HCT116 (cell line): ENCODE measurements at regions not wholly inside any gene's neighbourhood (a gene's known extent, or its start where the extent isn't known, plus 50 kb on each side); places are given as distances from the start of the nearest gene placed in this dataset.

Source experiments
- ATAC-seq: fragments of 200-7000 bp; cut with Tn5 transposase; 2 replicates; pipeline ENCODE4 v1.9.1; 2020; ENCODE audit warnings: mild to moderate bottlenecking, moderate library complexity
- BruUV-seq: library from RNA; stranded (reverse); fragments of 400-500 nt; replicated peaks from 2 replicates; lab custom pipeline; 2021; lab: Mats Ljungman, UMichigan
- CTCF ChIA-PET: fragments of 300-600 bp; sonication (Branson Sonifier 250); formaldehyde crosslinking; loops from one replicate; lab custom pipeline; 2021; ENCODE audit warnings: antibody characterized with exemption; lab: Charles Lee
- POLR2A ChIA-PET: fragments of 300-600, 350-600 bp; sonication (Branson Sonifier 250); formaldehyde crosslinking; loops from one replicate; lab custom pipeline; 2021; ENCODE audit warnings: antibody characterized with exemption; lab: Charles Lee
- RAD21 ChIA-PET, 2 experiments: fragments of 300-600 bp; sonication (Branson Sonifier 250); formaldehyde crosslinking; loops; one replicate each; lab custom pipeline; 2023; ENCODE audit warnings: low total read pairs in 2 of 2; ENCODE audit not compliant: uncharacterized antibody in 2 of 2, unreplicated experiment in 2 of 2, low non-redundant PET in 1 of 2; lab: Charles Lee
- DNase-seq: peaks from one replicate; pipeline ENCODE4 v3.0.0-alpha.2; 2010; ENCODE audit warnings: low read depth, low spot score
- H2AFZ ChIP-seq: fragments of 200-600 bp; shearing (Covaris generic), sonication (generic); 2 replicates; pipeline ENCODE4 v1.6.1; 2017; ENCODE audit warnings: low read depth, mixed run types, mixed read lengths, antibody characterized with exemption, low read length; ENCODE audit not compliant: poor library complexity, severe bottlenecking
- H3K27ac ChIP-seq: 2 replicates; pipeline ENCODE4 v1.5.1; 2012; ENCODE audit warnings: low read depth, low read length
- H3K27me3 ChIP-seq: fragments of 200-600 bp; sonication (generic); 2 replicates; pipeline ENCODE4 v1.6.1; 2016; ENCODE audit warnings: mixed run types, low read length, mixed read lengths; ENCODE audit not compliant: insufficient read depth
- H3K36me3 ChIP-seq, 2 experiments: fragments of 200-500 bp in 1 of 2; fragments of 200-600 bp in 1 of 2; sonication (Bioruptor generic) in 1 of 2; sonication (generic) in 1 of 2; 2 replicates each; pipeline versions ENCODE4 v1.5.1 to v1.6.1; 2014 to 2016; ENCODE audit warnings: low read length in 2 of 2, inconsistent platforms in 1 of 2, mixed read lengths in 1 of 2, mixed run types in 1 of 2; ENCODE audit not compliant: insufficient read depth in 2 of 2, control insufficient read depth in 1 of 2
- H3K4me1 ChIP-seq, 2 experiments: fragments of 200-600 bp in 1 of 2; sonication (generic) in 1 of 2; 2 replicates each; pipeline versions ENCODE4 v1.5.1 to v1.6.1; 2012 to 2017; ENCODE audit warnings: low read length in 2 of 2, inconsistent platforms in 1 of 2, mild to moderate bottlenecking in 1 of 2, mixed read lengths in 1 of 2, mixed run types in 1 of 2, moderate library complexity in 1 of 2; ENCODE audit not compliant: insufficient read depth in 2 of 2, control insufficient read depth in 1 of 2
- H3K4me2 ChIP-seq: fragments of 200-600 bp; sonication (generic); 2 replicates; pipeline ENCODE4 v1.6.1; 2017; ENCODE audit warnings: mixed run types, low read length, mixed read lengths
- H3K4me3 ChIP-seq, 2 experiments: fragments of 200-600 bp in 1 of 2; sonication (generic) in 1 of 2; replicated peaks in 1 of 2; 2 replicates each; pipeline ENCODE4 v1.5.1; 2011 to 2016; ENCODE audit warnings: low read length in 2 of 2, control low read depth in 1 of 2, low read depth in 1 of 2, mild to moderate bottlenecking in 1 of 2, mixed read lengths in 1 of 2, mixed run types in 1 of 2
- H3K79me2 ChIP-seq: fragments of 200-600 bp; sonication (generic); 2 replicates; pipeline ENCODE4 v1.6.1; 2017; ENCODE audit warnings: mild to moderate bottlenecking, mixed run types, low read length, moderate library complexity, mixed read lengths; ENCODE audit not compliant: insufficient read depth
- H3K9ac ChIP-seq: fragments of 200-600 bp; sonication (generic); 2 replicates; pipeline ENCODE4 v1.6.1; 2016; ENCODE audit warnings: low read length, mixed read lengths
- H3K9me2 ChIP-seq: fragments of 200-600 bp; sonication (generic), shearing (Covaris generic); 2 replicates; pipeline ENCODE4 v1.6.1; 2017; ENCODE audit warnings: mixed run types, mild to moderate bottlenecking, moderate library complexity; ENCODE audit not compliant: insufficient read depth
- H3K9me3 ChIP-seq, 2 experiments: fragments of 200-500 bp in 1 of 2; fragments of 200-600 bp in 1 of 2; sonication (Bioruptor generic) in 1 of 2; sonication (generic) in 1 of 2; 2 replicates each; pipeline ENCODE4 v1.6.1; 2014 to 2017; ENCODE audit warnings: low read length in 2 of 2, mixed read lengths in 2 of 2, inconsistent platforms in 1 of 2, low read depth in 1 of 2, mild to moderate bottlenecking in 1 of 2, mixed run types in 1 of 2, moderate library complexity in 1 of 2; ENCODE audit not compliant: control insufficient read depth in 1 of 2, insufficient read depth in 1 of 2
- H4K20me1 ChIP-seq: fragments of 200-600 bp; sonication (generic), shearing (Covaris generic); 2 replicates; pipeline ENCODE4 v1.6.1; 2017; ENCODE audit warnings: mixed run types, mild to moderate bottlenecking, moderate library complexity; ENCODE audit not compliant: insufficient read depth
- EGR1 ChIP-seq: IDR thresholded peaks from 2 replicates; pipeline ENCODE4 v1.6.1; 2012; ENCODE audit warnings: low read depth
- EZH2phosphoT487 ChIP-seq: fragments of 200-600 bp; IDR thresholded peaks from 2 replicates; pipeline ENCODE4 v1.6.1; 2018; ENCODE audit warnings: antibody characterized with exemption, borderline replicate concordance
- FOSL1 ChIP-seq: IDR thresholded peaks from 2 replicates; pipeline ENCODE4 v1.6.1; 2012; ENCODE audit warnings: low read depth
- JUND ChIP-seq: IDR thresholded peaks from 2 replicates; pipeline ENCODE4 v1.6.1; 2012
- POLR2A ChIP-seq: IDR thresholded peaks from 2 replicates; pipeline ENCODE4 v1.7.0; 2011; ENCODE audit warnings: borderline replicate concordance; ENCODE audit not compliant: insufficient read depth, insufficient read length; ENCODE audit errors: extremely low read depth
- POLR2AphosphoS5 ChIP-seq: IDR thresholded peaks from 2 replicates; pipeline ENCODE4 v1.6.1; 2011; ENCODE audit warnings: mild to moderate bottlenecking, low read depth, low read length, moderate library complexity
- RAD21 ChIP-seq: IDR thresholded peaks from 2 replicates; pipeline ENCODE4 v1.6.1; 2012; ENCODE audit warnings: low read depth, mild to moderate bottlenecking
- SIN3A ChIP-seq: IDR thresholded peaks from 2 replicates; pipeline ENCODE4 v1.6.1; 2012; ENCODE audit warnings: low read depth
- SP1 ChIP-seq: IDR thresholded peaks from 2 replicates; pipeline ENCODE4 v1.6.1; 2012; ENCODE audit warnings: low read depth
- TCF7L2 ChIP-seq: IDR thresholded peaks from 2 replicates; pipeline ENCODE4 v1.7.0; 2011; ENCODE audit warnings: borderline replicate concordance, inconsistent platforms; ENCODE audit not compliant: insufficient read depth, insufficient read length; ENCODE audit errors: extremely low read depth
- YY1 ChIP-seq: IDR thresholded peaks from 2 replicates; pipeline ENCODE4 v1.6.1; 2011; ENCODE audit warnings: low read length, low read depth, moderate library complexity, mild to moderate bottlenecking; ENCODE audit not compliant: insufficient replicate concordance; ENCODE audit errors: extremely low read depth
- ZFX ChIP-seq: fragments of 450-650 bp; IDR thresholded peaks from 2 replicates; pipeline ENCODE4 v1.6.1; 2017
- ZNF274 ChIP-seq: fragments of 200-500 bp; sonication (Bioruptor generic); IDR thresholded peaks from 2 replicates; pipeline ENCODE4 v1.6.1; 2014; ENCODE audit warnings: mild to moderate bottlenecking, low read depth, low read length, inconsistent platforms
- intact Hi-C: fragments of 100-400 bp; cut with micrococcal nuclease; formaldehyde crosslinking; loops from 2 replicates; pipeline ENCODE4 v1.10.0; 2022
- TF ChIP-seq, protein P1 (sequence below): IDR thresholded peaks from 2 replicates; pipeline ENCODE4 v1.6.1; 2012; ENCODE audit warnings: low read depth
- TF ChIP-seq, protein P2 (sequence below), 3 experiments: fragments of 200-600 bp in 1 of 3; sonication (generic) in 1 of 3; IDR thresholded peaks in 2 of 3; conservative IDR thresholded peaks in 1 of 3; 2 replicates each; pipeline ENCODE4 v1.5.1; 2012 to 2017; ENCODE audit warnings: low read depth in 2 of 3, low read length in 2 of 3, antibody characterized with exemption in 1 of 3, borderline replicate concordance in 1 of 3, control low read depth in 1 of 3, mild to moderate bottlenecking in 1 of 3, mixed read lengths in 1 of 3, mixed run types in 1 of 3, moderate library complexity in 1 of 3; ENCODE audit not compliant: insufficient read depth in 1 of 3
- TF ChIP-seq, protein P3 (sequence below): IDR thresholded peaks from 2 replicates; pipeline ENCODE4 v1.6.1; 2011; ENCODE audit warnings: mild to moderate bottlenecking, low read length, moderate library complexity; ENCODE audit not compliant: insufficient replicate concordance; ENCODE audit errors: extremely low read depth

DNA sequence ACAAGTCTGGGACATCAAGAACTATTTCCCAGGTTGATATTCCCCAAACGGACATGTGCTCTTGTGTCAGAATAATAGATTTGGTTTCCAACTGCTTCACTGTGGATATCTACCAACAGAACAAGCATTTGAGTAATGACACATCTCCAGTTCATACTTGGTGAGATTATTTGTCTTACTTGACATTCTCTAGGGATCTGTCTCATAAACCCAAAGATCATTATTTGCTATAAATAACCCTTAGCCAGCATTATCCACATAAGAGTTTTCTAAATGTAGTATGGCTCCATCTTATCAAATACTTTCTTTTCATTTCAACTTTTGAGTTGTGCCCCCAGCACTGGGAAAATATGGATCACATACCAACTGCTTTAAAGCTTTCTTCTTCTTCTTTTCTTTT lies 1063.9 kb upstream of the CDH18 start:
- TF ChIP-seq, protein P1, sequence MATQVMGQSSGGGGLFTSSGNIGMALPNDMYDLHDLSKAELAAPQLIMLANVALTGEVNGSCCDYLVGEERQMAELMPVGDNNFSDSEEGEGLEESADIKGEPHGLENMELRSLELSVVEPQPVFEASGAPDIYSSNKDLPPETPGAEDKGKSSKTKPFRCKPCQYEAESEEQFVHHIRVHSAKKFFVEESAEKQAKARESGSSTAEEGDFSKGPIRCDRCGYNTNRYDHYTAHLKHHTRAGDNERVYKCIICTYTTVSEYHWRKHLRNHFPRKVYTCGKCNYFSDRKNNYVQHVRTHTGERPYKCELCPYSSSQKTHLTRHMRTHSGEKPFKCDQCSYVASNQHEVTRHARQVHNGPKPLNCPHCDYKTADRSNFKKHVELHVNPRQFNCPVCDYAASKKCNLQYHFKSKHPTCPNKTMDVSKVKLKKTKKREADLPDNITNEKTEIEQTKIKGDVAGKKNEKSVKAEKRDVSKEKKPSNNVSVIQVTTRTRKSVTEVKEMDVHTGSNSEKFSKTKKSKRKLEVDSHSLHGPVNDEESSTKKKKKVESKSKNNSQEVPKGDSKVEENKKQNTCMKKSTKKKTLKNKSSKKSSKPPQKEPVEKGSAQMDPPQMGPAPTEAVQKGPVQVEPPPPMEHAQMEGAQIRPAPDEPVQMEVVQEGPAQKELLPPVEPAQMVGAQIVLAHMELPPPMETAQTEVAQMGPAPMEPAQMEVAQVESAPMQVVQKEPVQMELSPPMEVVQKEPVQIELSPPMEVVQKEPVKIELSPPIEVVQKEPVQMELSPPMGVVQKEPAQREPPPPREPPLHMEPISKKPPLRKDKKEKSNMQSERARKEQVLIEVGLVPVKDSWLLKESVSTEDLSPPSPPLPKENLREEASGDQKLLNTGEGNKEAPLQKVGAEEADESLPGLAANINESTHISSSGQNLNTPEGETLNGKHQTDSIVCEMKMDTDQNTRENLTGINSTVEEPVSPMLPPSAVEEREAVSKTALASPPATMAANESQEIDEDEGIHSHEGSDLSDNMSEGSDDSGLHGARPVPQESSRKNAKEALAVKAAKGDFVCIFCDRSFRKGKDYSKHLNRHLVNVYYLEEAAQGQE = no peak
- TF ChIP-seq JUND (no peak), FOSL1 (no peak), ZFX (no peak), ZNF274 (no peak), SP1 (no peak), TCF7L2 (no peak), EGR1 (no peak), POLR2A (no peak), YY1 (no peak), RAD21 (no peak), EZH2phosphoT487 (no peak), SIN3A (no peak), POLR2AphosphoS5 (no peak)
- TF ChIP-seq, protein P2, sequence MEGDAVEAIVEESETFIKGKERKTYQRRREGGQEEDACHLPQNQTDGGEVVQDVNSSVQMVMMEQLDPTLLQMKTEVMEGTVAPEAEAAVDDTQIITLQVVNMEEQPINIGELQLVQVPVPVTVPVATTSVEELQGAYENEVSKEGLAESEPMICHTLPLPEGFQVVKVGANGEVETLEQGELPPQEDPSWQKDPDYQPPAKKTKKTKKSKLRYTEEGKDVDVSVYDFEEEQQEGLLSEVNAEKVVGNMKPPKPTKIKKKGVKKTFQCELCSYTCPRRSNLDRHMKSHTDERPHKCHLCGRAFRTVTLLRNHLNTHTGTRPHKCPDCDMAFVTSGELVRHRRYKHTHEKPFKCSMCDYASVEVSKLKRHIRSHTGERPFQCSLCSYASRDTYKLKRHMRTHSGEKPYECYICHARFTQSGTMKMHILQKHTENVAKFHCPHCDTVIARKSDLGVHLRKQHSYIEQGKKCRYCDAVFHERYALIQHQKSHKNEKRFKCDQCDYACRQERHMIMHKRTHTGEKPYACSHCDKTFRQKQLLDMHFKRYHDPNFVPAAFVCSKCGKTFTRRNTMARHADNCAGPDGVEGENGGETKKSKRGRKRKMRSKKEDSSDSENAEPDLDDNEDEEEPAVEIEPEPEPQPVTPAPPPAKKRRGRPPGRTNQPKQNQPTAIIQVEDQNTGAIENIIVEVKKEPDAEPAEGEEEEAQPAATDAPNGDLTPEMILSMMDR (IDR thresholded peaks at IDR 0.05 in 2 of 3, conservative IDR thresholded peaks at IDR 0.05 in 1 of 3; ENCODE audit: borderline replicate concordance in 1 of 3, insufficient read depth in 1 of 3, low read depth in 2 of 3, low read length in 2 of 3) = no peak
- TF ChIP-seq, protein P3, sequence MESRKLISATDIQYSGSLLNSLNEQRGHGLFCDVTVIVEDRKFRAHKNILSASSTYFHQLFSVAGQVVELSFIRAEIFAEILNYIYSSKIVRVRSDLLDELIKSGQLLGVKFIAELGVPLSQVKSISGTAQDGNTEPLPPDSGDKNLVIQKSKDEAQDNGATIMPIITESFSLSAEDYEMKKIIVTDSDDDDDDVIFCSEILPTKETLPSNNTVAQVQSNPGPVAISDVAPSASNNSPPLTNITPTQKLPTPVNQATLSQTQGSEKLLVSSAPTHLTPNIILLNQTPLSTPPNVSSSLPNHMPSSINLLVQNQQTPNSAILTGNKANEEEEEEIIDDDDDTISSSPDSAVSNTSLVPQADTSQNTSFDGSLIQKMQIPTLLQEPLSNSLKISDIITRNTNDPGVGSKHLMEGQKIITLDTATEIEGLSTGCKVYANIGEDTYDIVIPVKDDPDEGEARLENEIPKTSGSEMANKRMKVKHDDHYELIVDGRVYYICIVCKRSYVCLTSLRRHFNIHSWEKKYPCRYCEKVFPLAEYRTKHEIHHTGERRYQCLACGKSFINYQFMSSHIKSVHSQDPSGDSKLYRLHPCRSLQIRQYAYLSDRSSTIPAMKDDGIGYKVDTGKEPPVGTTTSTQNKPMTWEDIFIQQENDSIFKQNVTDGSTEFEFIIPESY = no peak
- Histone ChIP-seq H3K9me2 (no peaks in the 10 kb centered on the region), H2AFZ (no peak overlapping the region), H3K36me3 (no peaks in the 10 kb centered on the region), H3K27ac (no peak overlapping the region), H3K9me3 (peaks cover 9 to 16% of the 10 kb centered on the region in 2 experiments; a peak in 3 of 4 replicates), H4K20me1 (no peaks in the 10 kb centered on the region), H3K4me2 (no peak overlapping the region), H3K27me3 (no peaks in the 10 kb centered on the region), H3K4me3 (no peak overlapping the region), H3K79me2 (no peaks in the 10 kb centered on the region), H3K4me1 (no peaks in the 10 kb centered on the region), H3K9ac (no peak overlapping the region)
- no TSS peak for BruUV-seq
- ChIA-PET CTCF (no interaction called here), POLR2A (no interaction called here), RAD21 (interaction anchor here in 1 of 2 experiments (0.5 kb wide), 1 partner anchor 1185 kb away, joined by 3 read pairs; no protein-coding TSS in a partner anchor)
- ATAC-seq (no peak), DNase-seq (no peak)
- intact Hi-C loops = no loop called here
